OCI-LY1 (cell line): ENCODE measurements at regions not wholly inside any gene's neighbourhood (a gene's known extent, or its start where the extent isn't known, plus 50 kb on each side); places are given as distances from the start of the nearest gene placed in this dataset.

ENCODE experiments used
- EZH2 ChIP-seq: fragments of 200-600 bp; sonication (generic), shearing (Covaris generic); IDR thresholded peaks from 2 replicates; pipeline ENCODE4 v1.8.0; 2017; ENCODE audit warnings: borderline replicate concordance, mixed run types, mild to moderate bottlenecking, antibody characterized with exemption, low read length, moderate library complexity, mixed read lengths
- TF ChIP-seq, protein P1 (sequence below): fragments of 200-600 bp; sonication (generic), shearing (Covaris generic); IDR thresholded peaks from 2 replicates; pipeline ENCODE4 v1.5.1; 2017; ENCODE audit warnings: mild to moderate bottlenecking, antibody characterized with exemption, low read length, moderate library complexity, mixed read lengths

DNA sequence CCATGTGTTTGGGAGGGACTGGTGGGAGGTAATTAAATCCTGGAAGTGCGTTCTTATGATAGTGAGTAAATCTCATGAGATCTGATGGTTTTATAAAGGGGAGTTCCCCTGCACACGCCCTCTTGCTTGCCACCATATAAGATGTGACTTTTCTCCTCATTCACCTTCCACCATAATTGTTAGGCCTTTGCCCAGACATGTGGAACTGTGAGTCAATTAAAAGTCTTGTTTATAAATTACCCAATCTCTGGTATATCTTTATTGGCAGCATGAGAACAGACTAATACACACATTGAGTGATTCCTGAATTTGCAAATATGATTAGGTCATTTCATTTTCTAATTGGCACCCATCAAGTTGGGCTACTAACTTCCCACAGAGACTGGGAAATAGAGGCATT is 977.2 kb downstream of the SLITRK1 start:
- TF ChIP-seq, protein P1, sequence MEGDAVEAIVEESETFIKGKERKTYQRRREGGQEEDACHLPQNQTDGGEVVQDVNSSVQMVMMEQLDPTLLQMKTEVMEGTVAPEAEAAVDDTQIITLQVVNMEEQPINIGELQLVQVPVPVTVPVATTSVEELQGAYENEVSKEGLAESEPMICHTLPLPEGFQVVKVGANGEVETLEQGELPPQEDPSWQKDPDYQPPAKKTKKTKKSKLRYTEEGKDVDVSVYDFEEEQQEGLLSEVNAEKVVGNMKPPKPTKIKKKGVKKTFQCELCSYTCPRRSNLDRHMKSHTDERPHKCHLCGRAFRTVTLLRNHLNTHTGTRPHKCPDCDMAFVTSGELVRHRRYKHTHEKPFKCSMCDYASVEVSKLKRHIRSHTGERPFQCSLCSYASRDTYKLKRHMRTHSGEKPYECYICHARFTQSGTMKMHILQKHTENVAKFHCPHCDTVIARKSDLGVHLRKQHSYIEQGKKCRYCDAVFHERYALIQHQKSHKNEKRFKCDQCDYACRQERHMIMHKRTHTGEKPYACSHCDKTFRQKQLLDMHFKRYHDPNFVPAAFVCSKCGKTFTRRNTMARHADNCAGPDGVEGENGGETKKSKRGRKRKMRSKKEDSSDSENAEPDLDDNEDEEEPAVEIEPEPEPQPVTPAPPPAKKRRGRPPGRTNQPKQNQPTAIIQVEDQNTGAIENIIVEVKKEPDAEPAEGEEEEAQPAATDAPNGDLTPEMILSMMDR = no peak
- TF ChIP-seq EZH2 = no peak
